GM12873 (cell line): ENCODE measurements at regions not wholly inside any gene's neighbourhood (a gene's known extent, or its start where the extent isn't known, plus 50 kb on each side); places are given as distances from the start of the nearest gene placed in this dataset.

Source experiments
- TF ChIP-seq, protein P1 (sequence below): IDR thresholded peaks from 2 replicates; pipeline ENCODE4 v1.5.1; 2012; ENCODE audit warnings: low read depth, mild to moderate bottlenecking, moderate library complexity, low read length, control low read depth; ENCODE audit not compliant: insufficient read depth; ENCODE audit errors: missing control alignments

DNA sequence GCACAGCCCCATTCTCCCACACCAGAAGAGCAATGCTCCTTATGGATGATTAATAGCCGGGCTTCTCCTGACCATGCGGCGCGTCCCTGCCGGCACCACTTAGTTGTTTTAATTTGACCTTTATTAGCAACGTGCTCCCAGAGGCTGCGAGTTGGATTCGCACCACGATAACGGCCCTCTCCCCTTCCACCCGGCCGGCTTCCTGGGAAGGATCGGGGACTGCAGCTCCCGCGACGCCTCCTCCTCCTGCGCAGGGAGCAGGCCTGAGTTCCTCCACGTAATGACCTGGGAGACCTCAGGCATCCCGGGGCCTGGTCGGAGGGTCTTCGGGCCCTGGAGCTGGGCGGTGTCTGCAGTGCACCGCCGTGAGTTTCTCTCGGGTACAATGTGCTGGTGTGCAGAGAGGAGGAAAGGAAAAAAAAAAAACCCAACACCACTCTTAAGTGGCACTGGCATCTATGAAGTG lies 243.3 kb upstream of the TOPAZ1 start:
- TF ChIP-seq, protein P1, sequence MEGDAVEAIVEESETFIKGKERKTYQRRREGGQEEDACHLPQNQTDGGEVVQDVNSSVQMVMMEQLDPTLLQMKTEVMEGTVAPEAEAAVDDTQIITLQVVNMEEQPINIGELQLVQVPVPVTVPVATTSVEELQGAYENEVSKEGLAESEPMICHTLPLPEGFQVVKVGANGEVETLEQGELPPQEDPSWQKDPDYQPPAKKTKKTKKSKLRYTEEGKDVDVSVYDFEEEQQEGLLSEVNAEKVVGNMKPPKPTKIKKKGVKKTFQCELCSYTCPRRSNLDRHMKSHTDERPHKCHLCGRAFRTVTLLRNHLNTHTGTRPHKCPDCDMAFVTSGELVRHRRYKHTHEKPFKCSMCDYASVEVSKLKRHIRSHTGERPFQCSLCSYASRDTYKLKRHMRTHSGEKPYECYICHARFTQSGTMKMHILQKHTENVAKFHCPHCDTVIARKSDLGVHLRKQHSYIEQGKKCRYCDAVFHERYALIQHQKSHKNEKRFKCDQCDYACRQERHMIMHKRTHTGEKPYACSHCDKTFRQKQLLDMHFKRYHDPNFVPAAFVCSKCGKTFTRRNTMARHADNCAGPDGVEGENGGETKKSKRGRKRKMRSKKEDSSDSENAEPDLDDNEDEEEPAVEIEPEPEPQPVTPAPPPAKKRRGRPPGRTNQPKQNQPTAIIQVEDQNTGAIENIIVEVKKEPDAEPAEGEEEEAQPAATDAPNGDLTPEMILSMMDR, result no peak

- TF ChIP-seq, protein P1, result no peak
Observed at GRCh38 chr3:43998836-43999727, 242.6 kb upstream of the TOPAZ1 start.

DNA sequence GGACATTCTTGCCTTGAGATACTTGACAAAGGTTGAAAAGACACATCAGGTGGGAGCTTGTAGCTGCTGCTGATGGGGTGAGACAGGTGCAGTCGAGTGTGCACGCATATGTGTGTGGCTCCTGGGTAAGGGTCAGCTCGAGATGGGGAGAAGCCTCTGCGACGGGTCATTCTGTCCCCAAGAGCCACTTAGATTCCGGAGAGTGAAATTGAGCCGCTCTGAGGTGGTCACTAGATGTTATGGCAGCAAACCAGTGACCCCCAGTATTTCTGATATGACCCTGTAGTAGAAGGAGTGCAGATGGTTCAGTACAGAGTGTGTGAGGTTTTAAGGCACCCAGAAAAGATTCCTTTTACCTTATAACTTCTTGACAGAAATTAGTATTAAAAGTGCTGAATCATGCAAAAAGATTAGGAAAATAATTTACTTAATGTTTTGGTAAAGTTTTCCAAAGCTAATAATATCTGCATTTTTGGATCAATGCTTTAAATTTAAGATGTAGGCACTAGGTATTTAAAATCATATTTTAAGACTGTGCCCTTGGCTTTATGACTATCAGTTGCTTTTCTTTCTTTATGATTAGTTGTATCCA lies 241.9 kb upstream of the TOPAZ1 start:
- TF ChIP-seq, protein P1, result no peak

GRCh38 chr3:44000586-44000985 lies 241.1 kb upstream of the TOPAZ1 start:
- TF ChIP-seq, protein P1, result no peak

DNA sequence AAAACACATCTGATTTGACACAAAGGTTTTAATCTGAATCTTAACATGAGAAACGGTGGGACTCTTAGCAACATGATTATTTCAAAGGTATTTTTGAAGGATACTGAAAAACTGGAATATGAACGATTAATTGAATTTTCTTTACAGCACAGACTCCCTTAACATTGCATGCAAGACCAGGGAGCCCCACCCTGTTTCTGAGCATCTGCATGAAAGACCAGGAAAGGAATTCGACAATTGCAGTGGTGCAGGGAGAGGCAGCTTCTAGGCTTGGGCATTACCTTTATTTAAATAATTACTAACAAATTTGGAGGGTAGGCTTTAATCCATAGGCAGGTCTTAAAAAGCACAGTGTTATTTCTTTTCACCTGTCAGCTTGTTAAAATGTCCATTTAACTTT lies 240.6 kb upstream of the TOPAZ1 start:
- TF ChIP-seq, protein P1, result no peak

DNA sequence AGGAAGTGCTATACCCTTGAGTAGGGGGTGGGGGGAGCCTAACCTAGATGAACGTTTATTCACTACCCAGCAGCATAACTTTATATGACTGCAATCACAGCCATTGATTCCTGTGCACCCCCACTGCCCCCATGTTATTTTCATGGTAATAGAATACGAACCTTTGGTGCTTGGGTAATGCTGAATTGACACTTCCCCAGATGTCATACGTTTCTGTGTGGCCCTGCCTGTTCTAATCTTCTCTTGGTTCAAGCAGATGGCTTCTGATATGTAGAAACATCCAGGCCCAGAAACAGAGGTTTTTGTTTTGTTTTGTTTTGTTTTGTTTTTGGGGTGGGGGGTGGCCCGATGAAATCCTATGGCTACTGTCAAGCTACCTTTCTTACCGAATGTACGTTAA lies 237.9 kb upstream of the TOPAZ1 start:
- TF ChIP-seq, protein P1, result no peak

DNA sequence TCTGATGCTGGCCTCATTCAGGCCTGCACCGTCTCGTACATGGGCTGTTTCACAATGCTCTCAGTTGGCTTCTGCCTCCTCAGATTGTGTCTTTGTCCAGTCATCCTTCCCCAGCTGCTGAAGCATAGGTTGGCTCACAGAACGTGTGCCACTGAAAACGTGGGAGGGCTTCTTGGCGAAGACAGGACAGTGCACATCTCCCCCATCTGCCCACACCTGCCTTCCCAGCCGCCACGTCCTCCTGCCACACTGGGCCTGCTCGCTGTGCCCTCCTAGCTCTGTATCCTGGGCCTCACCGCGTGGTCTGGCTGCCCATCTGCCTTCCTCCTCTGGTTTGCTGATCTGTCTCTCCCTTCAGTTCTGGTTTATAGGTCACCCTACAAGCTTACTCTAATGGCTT lies 230.0 kb upstream of the TOPAZ1 start:
- TF ChIP-seq, protein P1, result no peak
